ENCODE measurements at regions not wholly inside any gene's neighbourhood (a gene's known extent, or its start where the extent isn't known, plus 50 kb on each side); places are given as distances from the start of the nearest gene placed in this dataset.

GRCh38 chr7:106795877-106796231, 69.2 kb upstream of the PIK3CG start:
- no peak for TF ChIP-seq CTCF (IDR thresholded peaks at IDR 0.05; ENCODE audit: low read depth, low read length, poor library complexity, severe bottlenecking)
- no peak for TF ChIP-seq EZH2phosphoT487 (IDR thresholded peaks at IDR 0.05; ENCODE audit: borderline replicate concordance, low read length)

Data from DOHH2 (cell line).